ENCODE measurements at regions not wholly inside any gene's neighbourhood (a gene's known extent, or its start where the extent isn't known, plus 50 kb on each side); places are given as distances from the start of the nearest gene placed in this dataset.

DNA sequence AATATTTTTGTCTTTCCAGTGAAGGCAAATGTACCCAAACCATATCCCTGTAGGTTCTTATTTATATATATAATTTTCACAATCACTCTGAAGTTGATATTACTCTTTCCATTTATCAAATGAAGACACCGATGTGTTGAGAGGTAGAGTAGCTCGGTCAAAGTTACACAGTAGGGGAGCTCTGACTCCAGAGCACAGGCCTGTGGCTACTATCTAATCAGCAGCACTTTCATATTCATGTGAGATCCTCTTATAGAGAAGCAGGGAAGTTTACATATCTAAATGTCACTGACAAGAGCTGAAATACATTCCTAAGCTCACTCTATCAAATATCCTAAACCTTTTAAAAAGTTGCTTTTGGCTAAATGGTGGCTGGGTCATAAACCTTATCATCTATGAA, 241.1 kb upstream of the B3GALT2 start:
- DNase-seq (ENCODE audit: extremely low read depth, low read depth), result no peak

DNA sequence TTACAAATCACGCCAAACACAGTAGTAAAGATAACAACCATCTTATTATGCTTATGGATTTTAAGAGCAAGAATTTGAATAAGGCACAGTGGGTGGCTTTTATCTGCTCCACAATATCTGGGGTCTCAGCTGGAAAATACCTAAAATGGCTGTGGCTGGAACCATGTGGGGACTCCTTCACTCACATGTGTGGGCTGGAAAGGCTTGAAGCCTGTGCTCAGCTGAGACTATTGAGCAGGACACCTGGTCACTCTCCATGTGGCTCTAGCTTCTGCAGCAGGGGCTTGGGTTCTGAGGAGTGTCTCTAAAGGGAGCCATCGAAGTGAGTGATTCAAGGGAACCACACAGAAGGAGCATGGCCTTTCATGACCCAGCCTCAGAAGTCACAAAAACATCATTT, 239.6 kb upstream of the B3GALT2 start:
- DNase-seq (ENCODE audit: extremely low read depth, low read depth), result no peak

DNA sequence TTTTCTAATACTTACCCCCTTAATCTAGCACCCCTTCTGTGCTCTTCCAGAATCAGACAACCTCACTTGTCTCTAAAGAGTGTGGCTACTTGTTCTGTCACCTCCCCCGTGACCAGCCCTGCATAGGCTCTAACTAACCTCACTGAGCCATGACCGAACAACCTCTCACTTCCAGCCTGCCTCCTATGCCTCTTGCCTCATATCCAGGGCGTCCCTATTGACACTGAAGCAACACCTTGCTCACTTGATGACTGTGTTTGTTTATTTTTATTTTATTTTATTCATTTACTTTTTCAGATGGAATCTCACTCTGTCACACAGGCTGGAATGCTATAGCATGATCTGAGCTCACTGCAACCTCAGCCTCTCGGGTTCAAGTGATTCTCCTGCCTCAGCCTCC, 235.1 kb upstream of the B3GALT2 start:
- DNase-seq (ENCODE audit: extremely low read depth, low read depth), result no peak

DNA sequence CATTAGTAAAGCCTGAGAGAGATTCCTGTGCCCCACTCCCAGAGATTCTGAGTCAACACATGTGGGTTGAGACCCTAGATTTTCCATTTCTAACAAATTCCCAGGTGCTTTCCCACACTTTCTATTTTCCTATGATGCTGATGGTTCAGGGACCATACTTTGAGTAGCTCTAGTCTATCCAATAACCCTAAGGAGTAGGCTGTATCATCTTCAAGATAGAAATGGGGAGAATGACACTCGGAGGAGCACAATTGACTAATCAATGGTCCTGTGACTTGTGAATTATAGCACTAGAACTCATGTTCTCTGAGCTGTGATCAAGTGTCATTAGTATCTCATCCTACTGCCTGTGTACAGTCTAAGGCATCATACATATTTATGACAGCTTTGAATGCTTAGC, 232.9 kb upstream of the B3GALT2 start:
- no peak for DNase-seq (ENCODE audit: extremely low read depth, low read depth)

DNA sequence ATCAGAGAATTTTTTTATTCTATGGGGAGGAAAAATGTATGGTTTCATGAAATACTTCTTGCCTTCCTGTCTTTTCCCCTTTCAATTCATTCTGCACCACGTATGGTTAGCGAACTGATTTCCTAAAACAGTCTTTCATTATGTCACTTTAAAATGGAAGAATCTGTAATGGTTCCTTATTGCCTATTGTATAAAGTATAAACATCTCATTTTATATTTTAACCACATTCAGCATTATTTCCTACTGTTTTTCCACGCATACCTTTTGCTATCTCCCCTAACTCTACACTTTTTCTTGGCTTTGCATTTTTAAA, 232.3 kb upstream of the B3GALT2 start:
- DNase-seq (ENCODE audit: extremely low read depth, low read depth), result no peak

DNA sequence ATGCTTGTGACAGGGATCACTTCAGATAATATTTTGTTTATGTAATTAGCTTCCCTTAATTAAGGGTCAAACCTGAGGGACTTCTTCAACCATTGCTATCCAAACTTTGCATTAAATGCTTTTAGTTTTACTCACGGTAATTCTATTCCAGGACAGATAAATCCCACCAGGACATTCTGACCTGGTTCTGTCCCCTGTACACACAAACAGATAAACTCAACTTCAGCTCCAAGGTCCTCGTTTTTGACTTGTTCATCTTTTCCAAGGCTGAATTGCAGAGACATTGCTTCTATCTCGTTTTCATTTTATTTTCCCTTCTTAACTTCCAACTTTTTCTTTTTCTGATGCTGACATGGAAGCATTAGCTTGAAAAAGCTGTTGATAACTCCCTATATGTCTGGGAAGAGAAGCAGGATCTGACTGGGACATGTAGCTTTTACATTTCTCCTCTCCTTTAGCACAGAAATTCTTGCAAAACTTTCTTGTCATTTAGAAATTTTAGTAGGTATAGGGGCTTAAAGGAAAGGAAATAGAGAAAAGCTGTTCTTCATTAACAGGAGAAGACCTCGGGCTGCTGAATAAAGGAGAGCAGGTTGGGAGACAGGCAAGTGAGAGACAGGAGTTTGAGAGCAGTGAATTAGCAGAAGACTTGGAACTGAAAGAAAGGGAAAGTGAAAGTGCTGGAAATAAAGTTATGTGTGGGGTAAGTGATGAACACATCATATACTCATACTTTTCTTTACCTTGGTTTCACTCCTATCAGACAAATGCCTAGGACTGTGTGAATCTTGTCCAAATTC, 231.7 kb upstream of the B3GALT2 start:
- DNase-seq (ENCODE audit: extremely low read depth, low read depth), result peak; percentile 26

DNA sequence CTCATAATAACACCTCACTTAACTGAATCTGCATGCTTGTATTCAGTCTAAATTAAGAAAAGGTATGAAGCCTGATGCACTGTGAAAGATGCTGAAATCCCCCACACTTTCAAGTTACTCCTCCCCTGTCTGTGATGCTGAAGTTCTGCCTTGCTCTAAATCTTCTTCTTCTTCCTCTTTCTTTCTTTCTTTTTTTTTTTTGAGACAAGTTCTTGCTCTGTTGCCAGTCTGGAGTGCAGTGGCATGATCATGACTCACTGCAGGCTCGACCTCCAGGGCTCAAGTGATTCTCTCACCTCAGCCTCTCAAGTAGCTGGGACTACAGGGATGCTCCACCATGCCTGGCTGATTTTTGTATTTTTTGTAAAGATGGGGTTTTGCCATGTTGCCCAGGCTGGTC, 231.0 kb upstream of the B3GALT2 start:
- DNase-seq (ENCODE audit: extremely low read depth, low read depth), result no peak

DNA sequence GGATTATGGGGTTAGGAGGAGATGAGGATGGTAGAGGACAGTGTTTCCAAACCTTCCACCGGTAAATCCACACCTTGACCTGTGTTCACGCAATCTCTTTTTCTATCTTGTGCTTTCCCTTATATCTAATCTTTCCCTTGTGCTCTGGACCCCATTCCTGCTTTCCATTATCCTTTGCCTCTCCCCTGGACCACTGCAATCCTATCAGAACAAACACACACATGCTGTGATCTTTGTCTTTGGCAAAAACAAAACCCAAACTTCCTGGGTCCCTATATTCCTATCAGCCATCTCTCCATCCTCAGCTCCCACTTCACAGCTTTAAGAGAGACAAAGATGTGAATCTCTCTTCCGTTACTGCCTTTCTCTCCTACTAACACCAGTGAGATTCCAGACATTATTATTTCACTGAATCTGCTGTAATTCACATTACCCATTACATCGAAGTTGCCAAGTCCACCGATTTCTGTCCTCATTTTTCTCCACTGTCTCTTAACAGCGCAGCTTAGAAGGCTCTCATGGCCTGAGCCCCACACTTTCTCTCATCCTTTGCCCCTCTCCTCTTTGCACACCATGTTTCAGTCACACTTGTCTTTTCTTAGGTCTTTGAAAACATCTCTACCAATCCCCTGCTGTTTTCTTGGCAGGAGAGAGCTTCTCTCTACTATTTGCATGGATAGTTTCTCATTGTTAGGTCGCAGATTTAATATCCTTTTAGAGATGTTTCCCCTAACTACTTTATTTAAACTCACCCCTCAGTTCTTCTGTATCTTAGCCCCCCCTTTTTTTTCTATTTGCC, 230.0 kb upstream of the B3GALT2 start:
- no peak for DNase-seq (ENCODE audit: extremely low read depth, low read depth)

DNA sequence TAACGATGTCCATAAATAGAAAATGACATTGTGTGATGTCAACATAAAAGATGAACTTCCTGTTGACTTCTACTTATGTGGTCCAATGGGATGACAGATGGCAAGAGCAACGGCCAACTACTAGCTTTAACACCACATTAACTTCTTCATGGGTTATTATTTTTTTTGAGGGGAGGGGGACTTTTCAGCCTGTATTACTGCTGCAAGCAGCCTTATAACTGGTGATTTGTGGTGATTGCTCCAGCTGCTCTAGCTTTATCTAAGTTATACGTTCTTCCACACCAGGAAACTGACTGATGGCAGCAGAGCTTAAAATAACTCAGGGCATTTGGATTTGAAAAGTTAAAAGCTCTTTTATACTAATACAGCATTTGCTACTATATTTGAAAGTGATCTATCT, 228.8 kb upstream of the B3GALT2 start:
- DNase-seq (ENCODE audit: extremely low read depth, low read depth), result no peak

DNA sequence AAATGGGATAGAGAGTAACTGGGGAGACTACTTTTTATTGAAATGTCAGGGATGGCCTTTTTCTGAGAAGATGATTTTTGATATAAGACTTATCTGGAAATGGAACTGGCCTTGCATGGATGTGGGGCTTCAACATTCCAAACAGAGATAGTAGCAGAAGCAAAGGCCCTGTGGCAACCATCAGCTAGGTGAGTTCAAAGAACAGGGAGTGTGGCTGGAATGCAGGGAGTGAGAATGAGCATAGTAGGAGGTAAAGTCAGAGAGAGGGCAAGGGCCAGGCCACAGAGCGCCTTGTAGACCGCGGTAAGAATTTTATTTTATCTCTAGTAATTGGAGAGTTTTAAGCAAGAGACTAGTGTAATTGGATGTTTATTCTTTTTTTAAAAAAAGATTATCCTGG, 227.0 kb upstream of the B3GALT2 start:
- no peak for DNase-seq (ENCODE audit: extremely low read depth, low read depth)

DNA sequence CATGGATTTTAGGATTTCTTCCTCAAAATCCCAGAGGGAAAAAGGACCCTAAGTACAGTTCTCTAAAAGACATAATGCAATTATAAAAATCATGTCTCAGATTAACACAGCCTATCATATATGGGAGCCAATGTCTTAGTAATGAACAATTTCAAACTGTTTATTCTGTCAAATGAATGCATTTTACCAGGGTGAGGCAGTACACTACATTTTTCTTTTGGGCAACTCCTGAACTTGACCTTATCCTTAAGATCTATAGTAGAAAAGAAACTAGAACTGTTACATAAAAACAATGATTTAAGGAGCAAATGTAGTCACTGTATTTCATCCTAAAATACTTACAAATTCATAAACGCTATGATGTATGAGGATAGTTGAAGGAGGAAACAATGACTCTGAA, 226.3 kb upstream of the B3GALT2 start:
- no peak for DNase-seq (ENCODE audit: extremely low read depth, low read depth)

DNA sequence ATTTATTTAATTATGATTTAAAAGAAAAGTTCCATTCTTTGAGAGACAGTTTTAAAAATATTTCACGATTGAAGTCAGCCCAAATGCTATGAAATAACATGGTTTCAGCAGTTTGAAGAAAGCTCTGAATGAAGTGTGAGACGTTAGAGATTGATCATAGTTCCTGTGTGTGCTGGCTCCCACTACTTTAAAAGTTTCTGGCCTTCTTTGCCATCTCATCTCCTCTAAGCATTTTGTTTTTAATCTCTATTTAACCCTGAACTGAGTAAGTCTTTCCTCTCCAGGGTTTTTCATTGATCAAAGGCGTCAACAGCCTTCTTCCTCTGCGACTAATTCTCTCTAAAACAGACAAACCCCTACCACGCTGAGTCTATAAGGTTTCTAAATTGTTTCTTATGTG, 225.3 kb upstream of the B3GALT2 start:
- DNase-seq (ENCODE audit: extremely low read depth, low read depth), result no peak

DNA sequence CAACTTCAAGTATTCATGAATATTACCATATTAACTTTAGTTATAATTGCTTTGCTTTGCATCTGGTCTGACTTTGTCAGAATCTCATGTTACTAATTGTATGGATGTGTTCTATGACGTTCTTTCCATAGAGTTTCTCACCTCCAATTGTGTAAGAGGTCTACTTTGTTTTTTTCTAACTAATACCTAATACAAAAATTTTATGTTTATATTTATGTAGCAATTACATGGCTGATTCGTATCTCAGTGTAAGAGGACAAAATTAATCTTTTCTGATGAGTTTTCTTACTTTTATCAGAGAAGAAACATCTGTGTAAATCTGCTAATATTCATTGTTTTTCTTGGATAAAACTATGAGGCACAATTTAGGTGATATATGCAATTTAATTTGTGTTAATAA, 224.8 kb upstream of the B3GALT2 start:
- no peak for DNase-seq (ENCODE audit: extremely low read depth, low read depth)

DNA sequence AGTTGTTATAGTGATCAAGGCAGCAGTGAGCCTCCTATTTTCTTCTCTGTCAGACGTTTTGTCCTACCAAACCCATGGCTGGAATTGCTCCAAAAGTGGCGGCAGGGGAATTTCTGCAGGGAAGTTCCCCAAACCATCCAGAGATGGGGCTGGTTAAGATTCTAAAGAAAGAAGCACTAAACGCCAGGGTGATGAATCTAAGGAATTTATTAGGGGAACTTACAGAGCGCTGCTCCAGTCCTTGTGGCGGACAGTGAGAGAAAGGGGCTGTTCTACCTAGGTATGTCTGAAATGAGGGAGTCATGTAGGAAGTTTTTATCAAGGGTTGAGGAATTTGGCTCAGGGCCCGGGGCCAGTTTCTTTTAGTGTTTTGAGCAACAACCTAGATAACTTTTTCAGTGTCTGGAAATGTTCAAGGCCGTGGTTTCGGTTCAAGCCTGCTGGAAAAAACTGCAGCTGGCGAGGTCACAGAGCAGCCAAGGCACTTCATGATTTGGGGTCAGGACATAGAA, 222.4 kb upstream of the B3GALT2 start:
- no peak for DNase-seq (ENCODE audit: extremely low read depth, low read depth)

DNA sequence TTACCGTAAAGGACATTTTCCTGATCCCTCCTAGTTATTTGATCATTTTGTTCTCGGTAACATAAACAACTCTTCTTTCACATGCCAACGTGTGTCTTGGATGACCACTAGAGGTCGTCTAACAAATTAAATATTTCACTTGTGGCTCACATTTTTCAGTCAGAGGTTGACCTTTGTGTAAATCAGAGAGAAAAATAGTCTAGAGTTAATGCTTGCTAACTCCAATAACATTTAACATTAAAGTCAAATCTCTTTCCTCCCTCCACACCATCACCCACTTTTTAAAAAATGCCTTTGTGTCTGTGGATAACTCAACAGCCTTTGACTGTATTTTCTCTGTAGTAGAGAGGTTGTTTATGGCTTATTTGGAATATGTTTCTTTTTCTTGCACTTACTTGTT, 220.5 kb upstream of the B3GALT2 start:
- DNase-seq (ENCODE audit: extremely low read depth, low read depth), result peak; percentile 67

DNA sequence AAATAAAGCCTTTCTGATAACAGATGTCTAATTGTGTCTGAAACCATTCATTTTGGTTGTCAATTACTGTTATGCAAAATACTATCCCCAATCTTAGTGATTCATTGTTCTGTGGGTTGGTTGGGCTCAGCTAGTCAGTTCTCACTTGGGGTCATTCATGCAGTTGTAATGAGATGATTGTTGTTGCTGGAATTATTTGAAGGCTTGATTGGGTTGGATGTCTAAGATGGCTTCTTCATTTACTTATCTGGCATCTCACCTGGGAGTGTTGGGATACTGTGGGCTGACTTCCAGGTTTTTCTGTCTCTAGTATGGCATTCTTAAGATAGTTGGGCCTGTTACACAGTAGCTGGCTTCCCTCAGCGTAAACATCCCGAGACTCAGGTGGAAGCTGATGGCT, 217.8 kb upstream of the B3GALT2 start:
- no peak for DNase-seq (ENCODE audit: extremely low read depth, low read depth)

DNA sequence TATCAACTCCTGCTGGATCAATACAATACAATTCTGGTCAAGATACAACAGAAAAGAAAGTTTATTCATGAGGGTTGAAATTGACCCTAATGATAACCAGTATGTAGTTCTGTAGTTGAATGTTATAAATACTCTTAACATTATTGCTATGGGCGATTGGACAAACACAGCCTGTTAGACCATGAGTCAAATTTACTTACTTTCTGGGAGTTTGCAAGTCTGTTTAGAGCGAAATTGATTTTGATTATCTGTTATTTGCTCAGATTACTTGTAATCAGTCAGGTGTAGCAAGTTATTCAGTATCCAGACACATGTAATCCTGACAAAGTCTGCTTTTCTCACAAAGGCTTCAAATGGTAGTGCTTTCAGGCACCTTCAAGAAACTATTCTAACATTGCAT, 216.6 kb upstream of the B3GALT2 start:
- no peak for DNase-seq (ENCODE audit: extremely low read depth, low read depth)

DNA sequence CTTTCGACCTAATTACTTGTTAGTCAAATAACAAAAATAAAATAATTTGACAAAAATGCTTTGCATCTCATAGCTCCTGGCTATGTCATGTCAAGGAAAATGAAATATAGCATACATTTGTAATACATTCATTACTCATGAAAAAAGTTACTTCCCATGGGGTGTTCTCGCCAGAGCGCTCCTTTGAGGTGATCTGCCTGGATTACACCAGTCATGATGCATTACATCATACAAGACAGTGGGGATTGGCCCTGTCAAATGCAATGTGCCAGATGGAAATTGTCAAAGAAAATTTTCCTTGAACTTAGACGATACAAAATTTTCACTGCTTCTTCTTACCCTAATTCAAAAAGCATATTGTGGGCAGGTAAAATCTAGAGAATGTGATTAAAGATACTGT, 215.6 kb upstream of the B3GALT2 start:
- DNase-seq (ENCODE audit: extremely low read depth, low read depth), result no peak

DNA sequence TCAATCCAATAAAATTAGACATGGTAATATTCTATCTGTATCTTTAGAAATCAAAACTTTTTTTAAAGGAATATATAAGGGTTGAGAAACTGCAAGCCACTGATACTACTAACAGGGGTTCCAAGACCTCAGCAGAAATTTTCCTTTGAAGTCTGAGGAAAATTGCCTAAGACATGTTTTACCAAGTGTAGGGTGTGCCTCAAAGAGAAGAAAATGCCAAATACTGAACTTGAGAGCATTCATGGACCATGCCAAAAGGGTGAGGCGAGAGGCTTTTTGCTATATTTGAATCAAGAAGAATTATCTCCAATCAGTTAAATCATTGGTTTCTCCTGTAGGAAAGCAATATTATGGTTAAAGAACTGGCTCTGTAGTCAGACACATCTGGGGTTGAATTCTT, 207.9 kb upstream of the B3GALT2 start:
- DNase-seq (ENCODE audit: extremely low read depth, low read depth), result no peak

DNA sequence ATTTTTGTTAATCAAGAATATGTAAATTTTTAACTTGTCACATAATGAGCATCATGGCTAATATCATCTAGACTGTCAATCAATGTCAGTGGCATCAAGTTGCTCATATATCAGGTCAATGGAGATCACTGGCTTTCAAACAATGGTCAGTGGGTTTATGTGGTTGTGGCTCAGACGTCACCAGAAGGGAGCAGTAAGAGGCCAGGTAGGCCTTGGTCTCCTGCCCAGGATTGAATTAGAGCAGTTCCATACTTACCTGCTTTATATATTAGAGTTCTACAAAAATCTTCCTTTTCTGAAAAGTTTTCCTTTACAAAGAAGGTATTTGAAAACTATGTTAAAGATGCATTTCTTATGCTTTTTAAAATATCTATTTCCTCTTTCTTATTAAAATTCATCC, 206.3 kb upstream of the B3GALT2 start:
- no peak for DNase-seq (ENCODE audit: extremely low read depth, low read depth)

DNA sequence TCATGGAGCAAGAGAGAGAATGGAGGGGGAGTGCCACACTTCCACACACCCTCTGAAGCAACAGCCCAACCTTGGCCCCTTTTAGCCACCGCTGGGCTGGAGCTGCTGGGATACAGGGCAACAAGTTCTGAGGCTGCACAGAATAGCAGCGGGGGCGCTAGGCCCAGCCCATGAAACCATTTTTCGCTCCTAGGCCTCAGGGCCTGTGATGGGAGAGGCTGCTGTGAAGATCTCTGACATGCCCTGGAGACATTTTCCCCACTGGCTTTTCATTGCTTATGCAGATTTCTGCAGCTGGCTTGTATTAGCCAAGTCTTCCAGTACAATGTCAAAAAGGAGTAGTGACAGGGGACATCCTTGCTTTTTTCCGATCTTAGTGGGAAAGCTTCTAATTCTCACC, 202.3 kb upstream of the B3GALT2 start:
- no peak for DNase-seq (ENCODE audit: extremely low read depth, low read depth)

DNA sequence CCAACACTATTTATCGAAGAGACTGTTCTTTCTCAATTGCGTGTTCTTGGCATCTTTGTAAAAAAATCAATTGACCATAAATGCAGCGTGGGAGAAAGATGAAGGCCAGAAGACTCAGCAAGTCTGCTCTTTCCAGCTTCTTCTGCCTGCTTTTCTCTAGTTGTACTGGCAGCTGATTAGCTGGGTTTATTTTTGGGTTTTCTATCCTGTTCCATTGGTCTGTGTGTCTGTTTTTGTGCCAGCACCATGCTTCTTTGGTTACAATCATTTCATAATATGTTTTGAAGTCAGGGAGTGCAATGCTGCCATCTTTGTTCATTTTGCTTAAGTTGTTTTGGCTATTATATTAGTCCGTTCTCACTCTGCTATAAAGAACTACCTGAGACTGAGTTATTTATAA, 201.8 kb upstream of the B3GALT2 start:
- DNase-seq (ENCODE audit: extremely low read depth, low read depth), result no peak
